ENCODE measurements at regions not wholly inside any gene's neighbourhood (a gene's known extent, or its start where the extent isn't known, plus 50 kb on each side); places are given as distances from the start of the nearest gene placed in this dataset.
"Not testable (repeated sequence)": the region's sequence is repeated elsewhere in the genome, so short reads cannot be mapped to it uniquely, and the experiment has no call there.

- no peak for DNase-seq
Observed at GRCh38 chr15:59779110-59779509, 90.0 kb upstream of the BNIP2 start.

GRCh38 chr15:59764775-59765174 lies 75.7 kb upstream of the BNIP2 start:
- no peak for DNase-seq

- DNase-seq: no peak
Observed at GRCh38 chr15:59762558-59762957, 73.4 kb upstream of the BNIP2 start.

- not testable (repeated sequence) for DNase-seq
Observed at GRCh38 chr15:59760256-59760655, 71.1 kb upstream of the BNIP2 start.

GRCh38 chr15:59751552-59752413 lies 62.7 kb upstream of the BNIP2 start:
- no peak for DNase-seq

GRCh38 chr15:59746777-59747176 lies 57.7 kb upstream of the BNIP2 start:
- DNase-seq: no peak

GRCh38 chr15:59741274-59741906 lies 52.3 kb upstream of the BNIP2 start:
- peak; percentile 22 for DNase-seq

- no peak for DNase-seq
Observed at GRCh38 chr15:59739557-59740186, 50.6 kb upstream of the BNIP2 start.

Measured in right hindlimb (tissue), 1 donor.